SU-DHL-6 (cell line): ENCODE measurements at regions not wholly inside any gene's neighbourhood (a gene's known extent, or its start where the extent isn't known, plus 50 kb on each side); places are given as distances from the start of the nearest gene placed in this dataset.
"Not testable (repeated sequence)": the region's sequence is repeated elsewhere in the genome, so short reads cannot be mapped to it uniquely, and the experiment has no call there.

Experiments
- H2AFZ ChIP-seq: fragments of 200-600 bp; sonication (generic); 2 replicates; pipeline ENCODE4 v1.6.1; 2014; ENCODE audit warnings: low read depth, mild to moderate bottlenecking, moderate library complexity, mixed read lengths, antibody characterized with exemption, low read length; ENCODE audit not compliant: severe bottlenecking
- H3F3A ChIP-seq: fragments of 200-600 bp; shearing (Covaris generic); 2 replicates; pipeline ENCODE4 v1.6.0; 2016; ENCODE audit warnings: antibody characterized with exemption, mild to moderate bottlenecking; ENCODE audit not compliant: insufficient read depth
- H3K27ac ChIP-seq: fragments of 200-600 bp; sonication (generic); 2 replicates; pipeline ENCODE4 v1.5.1; 2016; ENCODE audit warnings: low read depth, mild to moderate bottlenecking, low read length, moderate library complexity, mixed read lengths
- H3K27me3 ChIP-seq: fragments of 200-600 bp; sonication (generic), shearing (Covaris generic); 2 replicates; pipeline ENCODE4 v1.6.0; 2014; ENCODE audit warnings: mild to moderate bottlenecking, low read length
- H3K36me3 ChIP-seq: fragments of 200-600 bp; sonication (generic); 2 replicates; pipeline ENCODE4 v1.6.1; 2014; ENCODE audit warnings: mild to moderate bottlenecking, low read length, mixed read lengths
- H3K4me2 ChIP-seq: fragments of 300-600, 200-600 bp; shearing (Covaris generic), sonication (generic); 2 replicates; pipeline ENCODE4 v1.6.0; 2014; ENCODE audit warnings: low read length, low read depth, mild to moderate bottlenecking; ENCODE audit not compliant: poor library complexity, severe bottlenecking
- H3K4me3 ChIP-seq: fragments of 200-600 bp; sonication (generic); 2 replicates; pipeline ENCODE4 v1.5.1; 2014; ENCODE audit warnings: antibody characterized with exemption, low read length, mild to moderate bottlenecking, mixed read lengths; ENCODE audit not compliant: insufficient read depth, poor library complexity, severe bottlenecking
- H3K79me2 ChIP-seq: fragments of 200-600 bp; sonication (generic); 2 replicates; pipeline ENCODE4 v1.6.1; 2014; ENCODE audit warnings: mild to moderate bottlenecking, low read length, moderate library complexity; ENCODE audit not compliant: insufficient read depth
- H3K9ac ChIP-seq: fragments of 200-600 bp; sonication (generic); 2 replicates; pipeline ENCODE4 v1.7.0; 2014; ENCODE audit warnings: mild to moderate bottlenecking, low read length
- H3K9me2 ChIP-seq: fragments of 200-600 bp; sonication (generic); replicated peaks from 2 replicates; pipeline ENCODE4 v1.6.1; 2014; ENCODE audit warnings: low read length; ENCODE audit not compliant: insufficient read depth
- H3K9me3 ChIP-seq: fragments of 200-600 bp; sonication (generic); 2 replicates; pipeline ENCODE4 v1.6.1; 2014; ENCODE audit warnings: low read length, mixed read lengths; ENCODE audit not compliant: insufficient read depth
- H4K20me1 ChIP-seq: fragments of 200-600 bp; sonication (generic); 2 replicates; pipeline ENCODE4 v1.6.1; 2014; ENCODE audit warnings: low read depth, mild to moderate bottlenecking, antibody characterized with exemption, low read length, moderate library complexity, mixed read lengths
- EZH2phosphoT487 ChIP-seq: fragments of 200-600 bp; sonication (generic), shearing (Covaris generic); conservative IDR thresholded peaks from 2 replicates; pipeline ENCODE4 v1.6.1; 2018; ENCODE audit warnings: mild to moderate bottlenecking, antibody characterized with exemption, low read length, moderate library complexity, mixed read lengths
- TF ChIP-seq, protein P1 (sequence below): fragments of 200-600 bp; sonication (generic); IDR thresholded peaks from one replicate; pipeline ENCODE4 v1.5.1; 2017; ENCODE audit warnings: antibody characterized with exemption, mild to moderate bottlenecking, low read length, moderate library complexity; ENCODE audit not compliant: insufficient read depth, poor library complexity, severe bottlenecking

DNA sequence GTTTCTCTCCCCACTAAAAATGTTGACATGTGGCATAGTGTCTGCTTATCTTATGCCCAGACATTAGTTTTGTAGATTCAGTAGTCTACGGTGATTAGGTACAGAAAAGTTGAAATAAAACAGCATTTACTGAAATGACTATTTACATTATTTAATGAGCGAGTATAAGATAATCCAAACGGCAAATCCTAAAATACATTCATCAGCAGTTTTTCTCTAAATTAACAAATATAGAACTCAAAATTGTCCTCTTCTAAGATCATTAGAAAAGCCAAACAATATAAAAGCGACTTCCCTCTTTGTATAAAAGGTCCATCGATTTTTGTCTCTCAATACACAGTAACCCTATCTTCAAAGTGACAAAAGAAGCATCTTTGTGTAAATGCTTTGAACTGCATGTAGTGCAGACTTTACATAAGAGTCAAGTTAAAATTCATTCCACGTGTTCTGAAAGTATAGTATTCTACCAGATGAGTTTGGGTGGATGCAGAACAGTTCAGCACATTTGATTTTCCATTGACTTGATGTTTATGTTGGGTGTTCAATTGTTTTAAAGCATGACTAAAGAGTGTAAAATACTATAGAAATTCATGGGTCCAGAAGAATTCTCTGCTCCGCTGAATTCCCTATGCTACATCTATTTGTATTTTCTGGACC lies 480.8 kb upstream of the DPH6 start:
- Histone ChIP-seq H3K27me3 (no peaks in the 10 kb centered on the region), H3K9me2 (no peaks in the 10 kb centered on the region), H3K79me2 (no peaks in the 10 kb centered on the region), H3K4me2 (no peak overlapping the region), H4K20me1 (no peaks in the 10 kb centered on the region), H2AFZ (no peak overlapping the region), H3F3A (no peaks in the 10 kb centered on the region), H3K27ac (no peak overlapping the region), H3K36me3 (no peaks in the 10 kb centered on the region), H3K4me3 (no peak overlapping the region), H3K9me3 (no peaks in the 10 kb centered on the region), H3K9ac (no peak overlapping the region)
- no peak for TF ChIP-seq EZH2phosphoT487
- TF ChIP-seq, protein P1, sequence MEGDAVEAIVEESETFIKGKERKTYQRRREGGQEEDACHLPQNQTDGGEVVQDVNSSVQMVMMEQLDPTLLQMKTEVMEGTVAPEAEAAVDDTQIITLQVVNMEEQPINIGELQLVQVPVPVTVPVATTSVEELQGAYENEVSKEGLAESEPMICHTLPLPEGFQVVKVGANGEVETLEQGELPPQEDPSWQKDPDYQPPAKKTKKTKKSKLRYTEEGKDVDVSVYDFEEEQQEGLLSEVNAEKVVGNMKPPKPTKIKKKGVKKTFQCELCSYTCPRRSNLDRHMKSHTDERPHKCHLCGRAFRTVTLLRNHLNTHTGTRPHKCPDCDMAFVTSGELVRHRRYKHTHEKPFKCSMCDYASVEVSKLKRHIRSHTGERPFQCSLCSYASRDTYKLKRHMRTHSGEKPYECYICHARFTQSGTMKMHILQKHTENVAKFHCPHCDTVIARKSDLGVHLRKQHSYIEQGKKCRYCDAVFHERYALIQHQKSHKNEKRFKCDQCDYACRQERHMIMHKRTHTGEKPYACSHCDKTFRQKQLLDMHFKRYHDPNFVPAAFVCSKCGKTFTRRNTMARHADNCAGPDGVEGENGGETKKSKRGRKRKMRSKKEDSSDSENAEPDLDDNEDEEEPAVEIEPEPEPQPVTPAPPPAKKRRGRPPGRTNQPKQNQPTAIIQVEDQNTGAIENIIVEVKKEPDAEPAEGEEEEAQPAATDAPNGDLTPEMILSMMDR, result no peak

DNA sequence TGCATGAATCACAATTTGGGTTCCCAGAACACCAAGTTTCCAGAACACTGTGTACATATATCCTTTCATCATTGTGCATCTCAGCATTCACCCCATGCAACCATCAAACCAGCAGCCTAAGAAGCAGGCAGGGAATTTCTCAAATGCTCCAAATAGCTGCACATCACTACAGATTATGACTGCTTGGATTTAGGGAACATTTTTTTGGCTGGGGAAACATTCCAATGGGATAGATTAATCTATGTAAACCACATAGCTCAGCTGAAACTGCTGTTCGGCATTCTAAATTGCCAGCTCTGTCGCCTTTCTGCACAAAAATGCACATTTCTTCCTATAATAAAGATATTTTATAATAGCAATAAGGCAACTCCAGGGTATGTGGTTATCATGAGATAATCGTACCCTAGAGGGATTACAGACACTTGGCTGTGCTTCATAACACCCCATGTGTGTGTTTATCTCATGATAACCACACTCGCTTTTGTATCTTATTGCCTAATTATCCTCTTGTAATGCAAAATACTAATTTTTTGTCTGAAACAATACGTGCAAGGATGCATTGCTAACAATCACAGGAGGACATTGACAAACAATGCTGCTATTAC lies 483.7 kb upstream of the DPH6 start:
- Histone ChIP-seq H2AFZ (no peak overlapping the region), H3K9ac (no peak overlapping the region), H3K27me3 (no peaks in the 10 kb centered on the region), H3K4me3 (no peak overlapping the region), H3K9me2 (no peaks in the 10 kb centered on the region), H3K9me3 (no peaks in the 10 kb centered on the region), H4K20me1 (no peaks in the 10 kb centered on the region), H3K79me2 (no peaks in the 10 kb centered on the region), H3F3A (no peaks in the 10 kb centered on the region), H3K27ac (no peak overlapping the region), H3K4me2 (no peak overlapping the region), H3K36me3 (no peaks in the 10 kb centered on the region)
- TF ChIP-seq, protein P1, result no peak
- no peak for TF ChIP-seq EZH2phosphoT487

DNA sequence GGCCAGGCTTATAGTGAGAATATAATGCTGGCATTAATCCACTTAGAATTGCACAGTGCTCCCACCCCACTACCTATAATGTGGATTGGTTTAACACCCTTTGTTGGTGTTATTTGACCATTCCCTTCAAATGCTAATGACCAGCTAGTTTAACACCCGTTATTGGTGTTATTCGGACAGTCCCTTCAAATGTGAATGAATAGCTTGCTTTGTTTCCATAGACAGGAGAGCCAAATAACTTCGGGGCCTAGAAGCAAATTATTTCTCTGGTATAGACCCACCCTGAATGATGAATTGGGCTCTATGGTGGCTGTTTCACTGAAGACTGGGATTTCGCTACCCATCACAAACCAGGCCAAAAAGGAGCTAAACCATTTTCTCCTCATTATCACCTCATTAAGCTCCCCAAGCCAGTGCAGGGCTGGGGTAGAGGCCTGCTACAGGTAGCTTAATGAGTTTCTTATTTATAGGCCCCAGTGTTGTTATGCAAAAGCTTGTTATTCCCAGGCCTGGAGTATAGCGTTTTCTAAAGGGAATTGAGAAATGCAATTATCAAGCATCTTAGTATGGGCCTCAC lies 494.1 kb upstream of the DPH6 start:
- TF ChIP-seq EZH2phosphoT487, result no peak
- TF ChIP-seq, protein P1, result no peak
- Histone ChIP-seq H3K36me3 (no peaks in the 10 kb centered on the region), H3K4me2 (no peak overlapping the region), H3K4me3 (no peak overlapping the region), H3K9me3 (no peaks in the 10 kb centered on the region), H3K9ac (no peak overlapping the region), H3K27me3 (no peaks in the 10 kb centered on the region), H3F3A (no peaks in the 10 kb centered on the region), H2AFZ (no peak overlapping the region), H4K20me1 (no peaks in the 10 kb centered on the region), H3K79me2 (no peaks in the 10 kb centered on the region), H3K9me2 (no peaks in the 10 kb centered on the region), H3K27ac (no peak overlapping the region)

DNA sequence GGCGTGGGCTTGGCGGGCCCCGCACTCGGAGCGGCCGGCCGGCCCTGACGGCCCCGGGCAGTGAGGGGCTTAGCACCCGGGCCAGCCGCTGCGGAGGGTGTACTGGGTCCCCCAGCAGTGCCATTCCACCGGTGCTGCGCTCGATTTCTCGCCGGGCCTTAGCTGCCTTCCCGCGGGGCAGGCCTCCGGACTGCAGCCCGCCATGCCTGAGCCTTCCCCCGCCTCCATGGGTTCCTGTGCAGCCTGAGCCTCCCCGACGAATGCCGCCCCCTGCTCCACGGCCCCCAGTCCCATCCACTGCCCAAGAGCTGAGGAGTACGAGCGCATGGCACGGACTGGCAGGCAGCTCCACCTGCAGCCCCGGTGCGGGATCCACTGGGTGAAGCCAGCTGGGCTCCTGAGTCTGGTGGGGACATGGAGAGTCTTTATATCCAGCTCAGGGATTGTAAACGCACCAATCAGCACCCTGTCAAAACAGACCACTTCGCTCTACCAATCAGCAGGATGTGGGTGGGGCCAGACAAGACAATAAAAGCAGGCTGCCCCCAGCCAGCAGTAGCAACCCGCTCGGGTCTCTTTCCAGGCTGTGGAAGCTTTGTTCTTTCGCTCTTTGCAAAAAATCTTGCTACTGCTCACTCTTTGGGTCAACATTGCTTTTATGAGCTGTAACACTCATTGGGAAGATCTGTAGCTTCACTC lies 501.2 kb upstream of the DPH6 start:
- H3K9me2 ChIP-seq, H2AFZ ChIP-seq, H3K79me2 ChIP-seq, H4K20me1 ChIP-seq, H3K27me3 ChIP-seq, H3K27ac ChIP-seq, H3K9ac ChIP-seq, H3F3A ChIP-seq, H3K4me3 ChIP-seq, H3K36me3 ChIP-seq, H3K9me3 ChIP-seq, H3K4me2 ChIP-seq: not testable (repeated sequence)
